NK-92 (cell line): ENCODE measurements at regions not wholly inside any gene's neighbourhood (a gene's known extent, or its start where the extent isn't known, plus 50 kb on each side); places are given as distances from the start of the nearest gene placed in this dataset.

ENCODE experiments used
- DNase-seq: peaks from one replicate; lab custom pipeline; 2025; ENCODE audit not compliant: unreplicated experiment; lab: John Stamatoyannopoulos, UW

GRCh38 chr4:123832173-123833026 is 435.8 kb downstream of the SPRY1 start:
- no peak for DNase-seq

- DNase-seq, result no peak
Measured at GRCh38 chr4:123833171-123833643, 436.6 kb downstream of the SPRY1 start.

GRCh38 chr4:123835831-123836590 is 439.4 kb downstream of the SPRY1 start:
- DNase-seq, result no peak

- DNase-seq, result no peak
Measured at GRCh38 chr4:123836851-123837595, 440.4 kb downstream of the SPRY1 start.

- DNase-seq, result no peak
Measured at GRCh38 chr4:123838474-123838873, 441.9 kb downstream of the SPRY1 start.

- DNase-seq, result no peak
Measured at GRCh38 chr4:123840197-123840596, 443.6 kb downstream of the SPRY1 start.

- DNase-seq, result no peak
Measured at GRCh38 chr4:123841447-123842121, 445.0 kb downstream of the SPRY1 start.

GRCh38 chr4:123843137-123843536 is 446.5 kb downstream of the SPRY1 start:
- DNase-seq, result no peak

- no peak for DNase-seq
Measured at GRCh38 chr4:123844374-123844773, 447.8 kb downstream of the SPRY1 start.

GRCh38 chr4:123846092-123846491 is 449.5 kb downstream of the SPRY1 start:
- no peak for DNase-seq

GRCh38 chr4:123846561-123846960 is 450.0 kb downstream of the SPRY1 start:
- DNase-seq, result no peak

- no peak for DNase-seq
Measured at GRCh38 chr4:123848606-123849005, 452.0 kb downstream of the SPRY1 start.

GRCh38 chr4:123849495-123849894 is 452.9 kb downstream of the SPRY1 start:
- no peak for DNase-seq

- no peak for DNase-seq
Measured at GRCh38 chr4:123851521-123851920, 454.9 kb downstream of the SPRY1 start.

- no peak for DNase-seq
Measured at GRCh38 chr4:123853651-123854050, 457.1 kb downstream of the SPRY1 start.

GRCh38 chr4:123856689-123857545 is 460.3 kb downstream of the SPRY1 start:
- DNase-seq, result no peak

- DNase-seq, result no peak
Measured at GRCh38 chr4:123858465-123858864, 461.9 kb downstream of the SPRY1 start.

- DNase-seq, result no peak
Measured at GRCh38 chr4:123862812-123863211, 466.2 kb downstream of the SPRY1 start.

GRCh38 chr4:123866796-123867195 is 470.2 kb downstream of the SPRY1 start:
- no peak for DNase-seq
